Uterus (tissue), 3 donors: ENCODE measurements at regions not wholly inside any gene's neighbourhood (a gene's known extent, or its start where the extent isn't known, plus 50 kb on each side); places are given as distances from the start of the nearest gene placed in this dataset.

ENCODE experiments used
- DNase-seq, 2 donors: peaks; one replicate each; pipeline ENCODE4 v3.0.0-alpha.2; 2019 to 2020
- H3K27ac ChIP-seq, 2 donors: fragments of 200-600 bp; sonication (generic); 1 replicate in 1 of 2; 2 replicates in 1 of 2; pipeline ENCODE4 v1.5.1; 2016 to 2018
- H3K27me3 ChIP-seq, 2 donors: fragments of 200-600 bp; sonication (generic); one replicate each; pipeline ENCODE4 v1.5.1; 2018 to 2019; ENCODE audit warnings: control low read depth in 1 of 2
- H3K36me3 ChIP-seq, 2 donors: fragments of 200-600 bp; sonication (generic); one replicate each; pipeline ENCODE4 v1.5.1; 2019; ENCODE audit warnings: control low read depth in 1 of 2
- H3K4me1 ChIP-seq, 2 donors: fragments of 200-600 bp; sonication (generic); one replicate each; pipeline ENCODE4 v1.5.1; 2018 to 2019; ENCODE audit warnings: control low read depth in 1 of 2
- H3K4me3 ChIP-seq, 2 donors: fragments of 200-600 bp; sonication (generic); 1 replicate in 1 of 2; 2 replicates in 1 of 2; pipeline ENCODE4 v1.5.1; 2018 to 2019; ENCODE audit warnings: mild to moderate bottlenecking in 1 of 2
- H3K9me3 ChIP-seq, 2 donors: fragments of 200-600 bp; sonication (generic); one replicate each; pipeline ENCODE4 v1.5.1; 2019; ENCODE audit warnings: control low read depth in 1 of 2
- POLR2A ChIP-seq, 2 donors: fragments of 450-650 bp; IDR thresholded peaks; one replicate each; pipeline ENCODE4 v1.6.1; 2016; ENCODE audit warnings: antibody characterized with exemption in 2 of 2, mild to moderate bottlenecking in 1 of 2, moderate library complexity in 1 of 2
- intact Hi-C: fragments of 100-400 bp; cut with DNase I; formaldehyde crosslinking; loops from one replicate; pipeline ENCODE4 v1.15.1; 2023; ENCODE audit warnings: low total_unique reads
- TF ChIP-seq, protein P1 (sequence below), 4 experiments: fragments of 200-600 bp in 2 of 4; fragments of 450-650 bp in 2 of 4; sonication (generic) in 2 of 4; IDR thresholded peaks; one replicate each; pipeline ENCODE4 v1.5.1; 2016 to 2019; ENCODE audit warnings: antibody characterized with exemption in 4 of 4, mild to moderate bottlenecking in 2 of 4, moderate library complexity in 1 of 4
- donor health status: DM: yes; HTN: yes; CAD: no.

DNA sequence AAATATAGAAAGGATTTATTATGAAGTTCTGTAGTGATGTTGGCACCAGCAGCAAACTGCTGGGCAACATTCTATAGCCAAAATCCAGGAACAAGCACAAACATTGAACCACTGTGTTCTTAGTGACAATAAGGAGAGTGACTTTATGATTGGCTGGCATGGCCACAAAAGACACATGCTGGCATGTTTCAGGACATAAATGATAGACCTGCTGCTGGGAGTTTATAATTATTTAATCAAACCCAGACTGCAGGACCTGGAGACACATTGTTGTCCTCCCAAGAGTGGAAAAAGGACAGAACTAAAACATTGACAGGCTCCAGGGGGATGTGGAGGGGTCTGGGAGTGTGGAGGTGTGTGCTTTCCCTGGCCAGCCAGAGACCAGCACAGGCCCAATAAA, 255.3 kb upstream of the LRTM1 start:
- H3K9me3 ChIP-seq = no peaks in the 10 kb centered on the region
- H3K4me1 ChIP-seq = no peaks in the 10 kb centered on the region
- TF ChIP-seq, protein P1, sequence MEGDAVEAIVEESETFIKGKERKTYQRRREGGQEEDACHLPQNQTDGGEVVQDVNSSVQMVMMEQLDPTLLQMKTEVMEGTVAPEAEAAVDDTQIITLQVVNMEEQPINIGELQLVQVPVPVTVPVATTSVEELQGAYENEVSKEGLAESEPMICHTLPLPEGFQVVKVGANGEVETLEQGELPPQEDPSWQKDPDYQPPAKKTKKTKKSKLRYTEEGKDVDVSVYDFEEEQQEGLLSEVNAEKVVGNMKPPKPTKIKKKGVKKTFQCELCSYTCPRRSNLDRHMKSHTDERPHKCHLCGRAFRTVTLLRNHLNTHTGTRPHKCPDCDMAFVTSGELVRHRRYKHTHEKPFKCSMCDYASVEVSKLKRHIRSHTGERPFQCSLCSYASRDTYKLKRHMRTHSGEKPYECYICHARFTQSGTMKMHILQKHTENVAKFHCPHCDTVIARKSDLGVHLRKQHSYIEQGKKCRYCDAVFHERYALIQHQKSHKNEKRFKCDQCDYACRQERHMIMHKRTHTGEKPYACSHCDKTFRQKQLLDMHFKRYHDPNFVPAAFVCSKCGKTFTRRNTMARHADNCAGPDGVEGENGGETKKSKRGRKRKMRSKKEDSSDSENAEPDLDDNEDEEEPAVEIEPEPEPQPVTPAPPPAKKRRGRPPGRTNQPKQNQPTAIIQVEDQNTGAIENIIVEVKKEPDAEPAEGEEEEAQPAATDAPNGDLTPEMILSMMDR (IDR thresholded peaks at IDR 0.05) = no peak
- no peak for TF ChIP-seq POLR2A (IDR thresholded peaks at IDR 0.05)
- no peaks in the 10 kb centered on the region for H3K36me3 ChIP-seq
- intact Hi-C loops = no loop called here
- DNase-seq = no peak
- H3K4me3 ChIP-seq = no peak overlapping the region
- no peak overlapping the region for H3K27ac ChIP-seq
- no peaks in the 10 kb centered on the region for H3K27me3 ChIP-seq

DNA sequence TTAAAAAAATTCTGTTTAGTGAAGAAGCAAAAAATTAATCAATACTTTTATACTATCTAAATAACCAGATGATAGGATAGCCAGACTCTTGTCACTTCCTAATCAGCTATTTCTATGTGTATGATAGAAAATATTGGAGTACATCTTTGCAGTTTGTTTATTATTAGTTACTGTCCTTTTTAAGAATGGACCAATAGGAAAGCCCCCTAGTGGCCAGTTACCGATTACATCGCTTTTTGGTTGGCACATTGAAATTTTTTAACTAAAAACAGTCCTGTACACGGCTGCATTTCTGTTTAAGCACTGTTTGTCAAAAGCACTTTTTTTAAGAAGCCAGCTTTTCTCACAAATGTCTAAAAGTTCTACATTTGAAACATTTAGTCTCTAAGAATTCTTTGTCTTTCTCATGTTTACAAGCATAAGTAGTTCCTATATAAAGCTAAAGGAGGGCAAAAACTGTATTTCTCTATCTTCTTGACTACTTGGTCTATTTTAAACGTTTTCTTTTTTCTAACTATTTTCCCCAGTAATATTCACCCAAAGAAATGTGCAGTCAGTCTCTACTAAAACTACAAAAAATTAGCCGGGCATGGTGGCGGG, 253.2 kb upstream of the LRTM1 start:
- no peaks in the 10 kb centered on the region for H3K27me3 ChIP-seq
- no peak overlapping the region for H3K4me3 ChIP-seq
- H3K27ac ChIP-seq = no peak overlapping the region
- TF ChIP-seq POLR2A (IDR thresholded peaks at IDR 0.05) = no peak
- TF ChIP-seq, protein P1 (IDR thresholded peaks at IDR 0.05) = peak; percentile 33 to 72 (median 58)
- no peaks in the 10 kb centered on the region for H3K9me3 ChIP-seq
- H3K4me1 ChIP-seq = no peaks in the 10 kb centered on the region
- DNase-seq = no peak
- no peaks in the 10 kb centered on the region for H3K36me3 ChIP-seq
- intact Hi-C loops = no loop called here

DNA sequence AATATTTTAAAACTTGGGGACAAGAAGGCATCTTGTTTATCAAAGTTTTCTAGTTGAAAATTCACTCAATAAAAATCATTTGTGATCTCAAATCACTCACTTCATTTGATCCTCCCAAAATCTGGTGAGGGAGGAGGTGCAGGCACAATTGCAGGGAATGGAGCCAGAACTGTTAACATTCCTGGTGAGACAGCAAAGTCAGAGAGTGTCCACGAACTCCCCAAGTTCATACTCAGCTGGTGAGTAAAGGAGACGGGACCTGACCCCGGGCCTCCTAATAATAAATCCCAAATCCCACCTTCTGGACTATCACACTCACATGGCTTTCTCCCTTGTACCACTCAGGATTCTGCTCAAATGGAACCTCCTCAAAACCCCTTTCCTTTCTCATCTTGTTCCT, 252.3 kb upstream of the LRTM1 start:
- Histone ChIP-seq H3K36me3 (no peaks in the 10 kb centered on the region), H3K27me3 (no peaks in the 10 kb centered on the region), H3K27ac (no peak overlapping the region), H3K9me3 (no peaks in the 10 kb centered on the region), H3K4me1 (no peaks in the 10 kb centered on the region), H3K4me3 (no peak overlapping the region)
- intact Hi-C loops = no loop called here
- DNase-seq = no peak
- TF ChIP-seq, protein P1 (IDR thresholded peaks at IDR 0.05) = no peak
- TF ChIP-seq POLR2A (IDR thresholded peaks at IDR 0.05) = no peak

DNA sequence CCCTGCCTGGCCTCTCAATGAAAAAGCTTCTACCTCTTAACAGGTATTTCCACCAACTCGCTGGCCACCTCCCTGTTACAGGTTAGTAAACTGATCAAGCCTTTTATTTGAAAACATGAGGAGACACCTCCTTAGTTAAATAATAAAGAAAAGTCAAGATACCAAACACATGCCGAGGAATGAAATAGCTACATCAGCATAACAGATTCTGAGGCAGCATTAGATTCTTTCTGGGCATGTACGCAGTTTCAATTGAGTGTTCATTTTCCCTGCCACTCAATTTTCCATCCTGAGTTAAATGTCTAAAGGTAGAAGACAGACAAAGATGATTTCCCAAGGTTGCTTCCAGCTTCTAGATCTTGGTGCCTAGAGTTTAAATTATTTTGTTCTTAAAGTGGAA, 250.5 kb upstream of the LRTM1 start:
- Histone ChIP-seq H3K36me3 (no peaks in the 10 kb centered on the region), H3K4me3 (no peak overlapping the region), H3K27ac (no peak overlapping the region), H3K27me3 (no peaks in the 10 kb centered on the region), H3K9me3 (no peaks in the 10 kb centered on the region), H3K4me1 (no peaks in the 10 kb centered on the region)
- TF ChIP-seq, protein P1 (IDR thresholded peaks at IDR 0.05) = no peak
- no peak for TF ChIP-seq POLR2A (IDR thresholded peaks at IDR 0.05)
- DNase-seq = no peak
- intact Hi-C loops = no loop called here

DNA sequence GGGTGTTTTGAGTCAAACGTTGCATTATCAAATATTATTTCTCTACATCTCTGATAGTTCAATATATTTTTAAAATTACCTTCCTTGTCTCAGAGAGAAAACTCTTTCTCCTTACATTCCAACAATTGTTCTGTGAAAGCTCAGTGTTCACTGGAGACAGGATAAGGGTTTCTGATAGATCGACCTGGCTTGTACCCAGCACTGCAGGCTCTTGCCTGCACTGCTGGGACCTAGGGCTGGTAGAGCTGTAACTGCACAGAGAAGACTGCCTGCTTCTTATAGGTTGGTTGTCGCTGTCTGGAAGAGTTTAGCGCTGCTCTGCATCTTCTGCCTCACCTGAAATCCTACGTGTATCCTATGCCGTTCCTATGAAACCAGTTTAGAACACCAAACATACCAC, 249.9 kb upstream of the LRTM1 start:
- TF ChIP-seq, protein P1 (IDR thresholded peaks at IDR 0.05) = no peak
- TF ChIP-seq POLR2A (IDR thresholded peaks at IDR 0.05) = no peak
- H3K27ac ChIP-seq = no peak overlapping the region
- no peaks in the 10 kb centered on the region for H3K36me3 ChIP-seq
- DNase-seq = no peak
- H3K4me1 ChIP-seq = no peaks in the 10 kb centered on the region
- no peaks in the 10 kb centered on the region for H3K27me3 ChIP-seq
- H3K4me3 ChIP-seq = no peak overlapping the region
- intact Hi-C loops = no loop called here
- no peaks in the 10 kb centered on the region for H3K9me3 ChIP-seq
